Fibroblast of lung (primary cell): ENCODE measurements at regions not wholly inside any gene's neighbourhood (a gene's known extent, or its start where the extent isn't known, plus 50 kb on each side); places are given as distances from the start of the nearest gene placed in this dataset.
A peak's percentile ranks its signal among the peaks of the same experiment; 100 is the strongest.

Source experiments
- DNase-seq, 2 donors: peaks; one replicate each; pipeline versions ENCODE4 v3.0.0 to v3.0.0-alpha.2; 2010; ENCODE audit warnings: low read depth in 2 of 2
- H2AFZ ChIP-seq: 2 replicates; pipeline ENCODE4 v1.5.1; 2012; ENCODE audit warnings: low read length, control low read depth, inconsistent platforms
- H3K27ac ChIP-seq: 2 replicates; pipeline ENCODE4 v1.5.1; 2011; ENCODE audit warnings: low read length, control low read depth; ENCODE audit not compliant: insufficient read depth
- H3K27me3 ChIP-seq: 2 replicates; pipeline ENCODE4 v1.5.1; 2011; ENCODE audit warnings: mild to moderate bottlenecking, low read length; ENCODE audit not compliant: control insufficient read depth, insufficient read depth
- H3K36me3 ChIP-seq: 2 replicates; pipeline ENCODE4 v1.5.1; 2011; ENCODE audit warnings: low read length; ENCODE audit not compliant: control insufficient read depth, insufficient read depth
- H3K4me1 ChIP-seq: 2 replicates; pipeline ENCODE4 v1.5.1; 2011; ENCODE audit warnings: low read length; ENCODE audit not compliant: control insufficient read depth, insufficient read depth; ENCODE audit errors: extremely low read depth
- H3K4me2 ChIP-seq: 2 replicates; pipeline ENCODE4 v1.5.1; 2011; ENCODE audit warnings: low read length, control low read depth; ENCODE audit not compliant: insufficient read depth; ENCODE audit errors: extremely low read depth
- H3K4me3 ChIP-seq, 4 experiments: fragments of 200-600 bp in 1 of 4; sonication (generic) in 1 of 4; replicated peaks in 1 of 4; 2 replicates each; pipeline ENCODE4 v1.5.1; 2011 to 2016; ENCODE audit warnings: low read length in 4 of 4, low read depth in 3 of 4, mild to moderate bottlenecking in 3 of 4, control low read depth in 2 of 4, inconsistent platforms in 1 of 4, mixed read lengths in 1 of 4; ENCODE audit not compliant: insufficient read depth in 1 of 4; ENCODE audit errors: control extremely low read depth in 1 of 4
- H3K79me2 ChIP-seq: 2 replicates; pipeline ENCODE4 v1.5.1; 2012; ENCODE audit warnings: mild to moderate bottlenecking, low read length, inconsistent platforms; ENCODE audit not compliant: control insufficient read depth, insufficient read depth
- H3K9ac ChIP-seq: 2 replicates; pipeline ENCODE4 v1.5.1; 2011; ENCODE audit warnings: mild to moderate bottlenecking, low read length, control low read depth; ENCODE audit not compliant: insufficient read depth
- H3K9me3 ChIP-seq: 2 replicates; pipeline ENCODE4 v1.5.1; 2012; ENCODE audit warnings: low read depth, low read length; ENCODE audit not compliant: control insufficient read depth, insufficient read depth
- H4K20me1 ChIP-seq: 2 replicates; pipeline ENCODE4 v1.5.1; 2011; ENCODE audit warnings: low read length; ENCODE audit not compliant: control insufficient read depth, insufficient read depth; ENCODE audit errors: extremely low read depth
- EZH2 ChIP-seq: IDR thresholded peaks from 2 replicates; pipeline ENCODE4 v1.5.1; 2012; ENCODE audit warnings: low read length, control low read depth, mild to moderate bottlenecking; ENCODE audit errors: missing control alignments
- TF ChIP-seq, protein P1 (sequence below), 2 donors: IDR thresholded peaks in 1 of 2; conservative IDR thresholded peaks in 1 of 2; 1 replicate in 1 of 2; 2 replicates in 1 of 2; pipeline ENCODE4 v1.5.1; 2011 to 2012; ENCODE audit warnings: low read length in 2 of 2, control low read depth in 1 of 2, inconsistent platforms in 1 of 2, low read depth in 1 of 2, mild to moderate bottlenecking in 1 of 2

DNA sequence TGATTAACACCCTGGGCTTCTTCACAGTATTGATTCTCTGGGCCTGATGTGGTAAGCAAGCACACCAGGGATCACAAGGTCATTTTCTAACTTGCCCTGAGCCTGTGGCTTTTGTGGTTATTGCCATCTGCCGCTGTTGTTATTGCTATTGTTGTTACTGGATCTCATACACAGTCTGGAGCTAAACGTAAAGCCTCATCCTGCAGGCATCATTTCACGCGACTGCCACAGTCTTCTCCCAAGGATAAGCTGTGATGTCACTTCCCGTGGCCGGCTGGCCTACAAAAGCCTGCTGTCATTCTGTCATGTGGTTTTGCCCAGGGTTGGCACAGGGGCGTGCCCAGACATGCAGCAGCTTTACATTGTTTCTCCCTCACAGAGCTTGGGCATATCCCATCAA, 154.0 kb upstream of the GPR12 start:
- Histone ChIP-seq H2AFZ (no peak overlapping the region), H3K4me2 (no peak overlapping the region), H3K4me3 (no peak overlapping the region), H3K36me3 (no peaks in the 10 kb centered on the region), H3K79me2 (no peaks in the 10 kb centered on the region), H3K9me3 (no peaks in the 10 kb centered on the region), H4K20me1 (no peaks in the 10 kb centered on the region), H3K9ac (no peak overlapping the region), H3K27me3 (no peaks in the 10 kb centered on the region), H3K27ac (no peak overlapping the region), H3K4me1 (no peaks in the 10 kb centered on the region)
- TF ChIP-seq EZH2: no peak
- TF ChIP-seq, protein P1, sequence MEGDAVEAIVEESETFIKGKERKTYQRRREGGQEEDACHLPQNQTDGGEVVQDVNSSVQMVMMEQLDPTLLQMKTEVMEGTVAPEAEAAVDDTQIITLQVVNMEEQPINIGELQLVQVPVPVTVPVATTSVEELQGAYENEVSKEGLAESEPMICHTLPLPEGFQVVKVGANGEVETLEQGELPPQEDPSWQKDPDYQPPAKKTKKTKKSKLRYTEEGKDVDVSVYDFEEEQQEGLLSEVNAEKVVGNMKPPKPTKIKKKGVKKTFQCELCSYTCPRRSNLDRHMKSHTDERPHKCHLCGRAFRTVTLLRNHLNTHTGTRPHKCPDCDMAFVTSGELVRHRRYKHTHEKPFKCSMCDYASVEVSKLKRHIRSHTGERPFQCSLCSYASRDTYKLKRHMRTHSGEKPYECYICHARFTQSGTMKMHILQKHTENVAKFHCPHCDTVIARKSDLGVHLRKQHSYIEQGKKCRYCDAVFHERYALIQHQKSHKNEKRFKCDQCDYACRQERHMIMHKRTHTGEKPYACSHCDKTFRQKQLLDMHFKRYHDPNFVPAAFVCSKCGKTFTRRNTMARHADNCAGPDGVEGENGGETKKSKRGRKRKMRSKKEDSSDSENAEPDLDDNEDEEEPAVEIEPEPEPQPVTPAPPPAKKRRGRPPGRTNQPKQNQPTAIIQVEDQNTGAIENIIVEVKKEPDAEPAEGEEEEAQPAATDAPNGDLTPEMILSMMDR (conservative IDR thresholded peaks at IDR 0.05 in 1 of 2, IDR thresholded peaks at IDR 0.05 in 1 of 2; ENCODE audit: low read depth in 1 of 2, low read length in 2 of 2): no peak
- DNase-seq: peak; percentile 5 to 13

- TF ChIP-seq EZH2: no peak
- TF ChIP-seq, protein P1 (conservative IDR thresholded peaks at IDR 0.05 in 1 of 2, IDR thresholded peaks at IDR 0.05 in 1 of 2; ENCODE audit: low read depth in 1 of 2, low read length in 2 of 2): no peak
These were observed 153.6 kb upstream of the GPR12 start for GRCh38 chr13:26914148-26914547.

GRCh38 chr13:26910754-26911465, 150.3 kb upstream of the GPR12 start:
- peak; percentile 48 for TF ChIP-seq EZH2
- TF ChIP-seq, protein P1 (conservative IDR thresholded peaks at IDR 0.05 in 1 of 2, IDR thresholded peaks at IDR 0.05 in 1 of 2; ENCODE audit: low read depth in 1 of 2, low read length in 2 of 2): no peak
- H4K20me1 ChIP-seq: no peaks in the 10 kb centered on the region
- H3K9ac ChIP-seq: no peak overlapping the region
- peaks cover 2% of the 10 kb centered on the region for H3K27me3 ChIP-seq
- H3K4me2 ChIP-seq: no peak overlapping the region
- no peaks in the 10 kb centered on the region for H3K9me3 ChIP-seq
- H3K36me3 ChIP-seq: no peaks in the 10 kb centered on the region
- H3K79me2 ChIP-seq: no peaks in the 10 kb centered on the region
- H3K4me1 ChIP-seq: no peaks in the 10 kb centered on the region
- no peak for DNase-seq
- H2AFZ ChIP-seq: no peak overlapping the region
- no peak overlapping the region for H3K27ac ChIP-seq
- H3K4me3 ChIP-seq: no peak overlapping the region

More at GRCh38 chr13:26914148-26914547, 153.6 kb upstream of the GPR12 start:
- Histone ChIP-seq H4K20me1 (no peaks in the 10 kb centered on the region), H3K4me3 (no peak overlapping the region), H3K27me3 (peaks cover 2% of the 10 kb centered on the region), H3K9ac (no peak overlapping the region), H3K36me3 (no peaks in the 10 kb centered on the region), H3K79me2 (no peaks in the 10 kb centered on the region), H3K4me2 (no peak overlapping the region), H2AFZ (no peak overlapping the region), H3K4me1 (no peaks in the 10 kb centered on the region), H3K27ac (no peak overlapping the region), H3K9me3 (no peaks in the 10 kb centered on the region)
- no peak for DNase-seq
